Glomerular visceral epithelial cell (primary cell): ENCODE measurements at regions not wholly inside any gene's neighbourhood (a gene's known extent, or its start where the extent isn't known, plus 50 kb on each side); places are given as distances from the start of the nearest gene placed in this dataset.
A peak's percentile ranks its signal among the peaks of the same experiment; 100 is the strongest.

Experiments used
- DNase-seq: peaks from one replicate; pipeline ENCODE4 v3.0.0-alpha.2; 2016; ENCODE audit errors: extremely low spot score

DNA sequence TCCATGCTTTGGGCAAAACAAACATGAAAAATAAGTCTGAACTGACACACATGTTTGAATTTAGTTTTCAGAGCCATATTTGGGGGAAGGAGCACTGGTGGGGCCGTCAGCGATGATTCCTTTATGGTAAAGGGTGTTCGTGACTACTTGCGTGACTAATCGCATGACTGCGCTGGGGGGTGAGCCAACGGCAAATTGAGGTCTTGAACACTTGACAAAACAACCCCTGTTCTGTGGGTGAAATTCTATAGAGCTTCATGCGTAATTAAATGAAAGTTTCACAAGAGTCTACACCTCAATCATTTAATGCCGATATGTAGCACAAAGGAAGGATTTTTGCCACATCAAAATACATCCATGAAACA, 127.5 kb upstream of the CYP1B1 start:
- DNase-seq = no peak

DNA sequence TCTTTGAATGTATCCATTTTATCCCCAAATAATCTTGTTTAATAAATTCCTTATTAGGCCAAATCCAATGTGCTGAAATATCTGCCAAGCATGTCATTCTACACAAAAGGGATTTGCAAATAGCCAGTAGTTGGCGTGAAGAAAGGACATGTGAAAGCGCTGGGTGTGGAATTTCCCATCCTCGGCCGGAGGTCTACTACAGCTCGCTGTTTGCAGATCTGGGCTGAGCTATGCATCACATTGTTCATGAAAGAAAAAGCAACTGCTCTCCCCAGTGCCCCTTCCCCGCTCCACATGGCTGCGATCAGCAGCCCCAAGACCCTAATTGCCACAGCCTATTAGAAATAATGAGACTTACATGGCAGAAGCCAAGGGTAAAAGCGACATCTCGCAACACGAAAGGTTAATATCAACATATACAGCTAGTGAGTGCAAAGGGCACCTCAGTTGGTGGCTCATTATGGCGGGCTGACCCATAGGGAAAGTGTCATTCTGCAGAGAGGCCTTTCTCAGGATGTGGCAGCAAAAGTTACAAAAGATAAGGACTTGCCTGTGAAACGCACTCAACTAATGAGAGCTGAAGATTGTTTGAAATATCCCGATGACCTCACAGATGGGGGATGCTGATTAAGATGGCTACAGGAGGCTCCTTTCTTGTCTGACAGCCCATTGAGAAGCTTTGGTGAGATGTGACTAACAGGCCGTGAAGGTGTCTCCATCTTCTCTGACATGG, 126.9 kb upstream of the CYP1B1 start:
- DNase-seq = no peak

DNA sequence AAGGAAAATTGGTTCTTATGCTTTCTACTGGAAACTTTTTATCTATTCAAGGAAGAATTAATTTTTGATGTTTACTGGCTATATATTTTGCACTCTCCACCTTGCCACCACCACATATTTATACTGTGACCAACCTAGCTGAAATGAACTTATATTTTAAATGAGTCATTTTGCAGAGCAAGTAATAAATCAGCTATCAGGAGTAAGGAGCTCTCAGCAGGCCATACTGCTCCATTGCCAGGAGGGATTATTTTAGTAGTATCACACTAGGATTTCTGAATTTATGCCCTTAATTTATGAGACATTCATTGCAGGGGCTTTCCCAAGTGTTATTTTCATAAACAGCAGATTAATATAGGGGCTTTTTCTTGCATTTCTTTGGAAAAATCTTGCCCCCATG, 125.8 kb upstream of the CYP1B1 start:
- DNase-seq = peak; percentile 19

DNA sequence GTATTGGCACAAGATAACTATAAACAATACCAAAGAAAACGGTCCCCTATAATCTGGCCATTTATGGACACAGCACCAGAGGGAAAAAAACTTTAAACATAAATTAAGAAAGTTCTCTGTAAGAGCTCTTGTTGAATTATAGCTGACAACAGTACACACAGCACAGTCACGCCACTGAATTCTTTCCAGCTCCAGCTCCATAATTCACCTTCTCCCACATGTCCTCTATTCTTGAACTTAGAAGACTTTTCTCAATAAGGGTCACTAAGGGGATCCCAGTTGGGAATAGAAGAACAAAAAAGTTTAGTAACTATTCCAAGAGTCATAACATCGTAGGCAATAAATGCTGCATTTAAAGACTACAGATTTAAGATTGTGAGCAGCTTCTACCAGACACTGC, 124.6 kb upstream of the CYP1B1 start:
- DNase-seq = no peak

DNA sequence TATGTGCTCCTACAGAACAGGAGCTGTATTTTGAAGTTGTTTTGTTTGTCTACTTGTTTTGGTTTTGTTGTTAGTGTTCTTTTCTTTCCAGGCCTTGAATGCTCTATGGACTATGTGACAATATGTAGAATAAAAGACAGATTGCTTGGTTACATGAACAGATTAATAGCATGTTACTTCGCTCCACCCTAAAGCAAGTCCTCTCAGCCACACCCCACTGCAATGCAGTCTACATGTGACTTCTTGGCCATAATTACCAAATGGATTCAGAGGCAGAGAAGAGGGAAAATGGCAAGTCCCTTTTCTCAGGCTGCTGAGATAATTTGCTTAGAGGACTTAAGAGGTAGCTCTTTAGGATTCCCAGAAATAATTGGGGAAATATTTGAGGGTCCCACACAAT, 123.2 kb upstream of the CYP1B1 start:
- no peak for DNase-seq

DNA sequence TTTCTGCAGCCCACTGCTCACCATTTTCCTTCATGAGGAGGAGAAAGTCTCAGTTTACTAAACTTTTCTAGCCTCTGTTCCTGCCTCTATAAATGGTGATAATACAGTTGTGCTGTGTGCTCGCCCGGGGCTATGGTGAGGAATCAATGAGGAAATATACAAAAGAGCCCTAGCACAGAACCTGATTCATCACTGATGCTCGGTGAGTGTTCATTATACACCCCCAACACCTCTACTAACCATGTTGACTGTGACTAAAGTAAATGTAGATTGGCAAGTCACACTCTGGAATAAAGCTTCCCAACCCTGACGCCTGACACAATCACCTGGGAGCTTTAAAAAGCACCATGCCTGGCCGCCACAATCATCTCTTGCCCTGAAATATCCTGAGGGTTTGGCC, 118.8 kb upstream of the CYP1B1 start:
- no peak for DNase-seq

DNA sequence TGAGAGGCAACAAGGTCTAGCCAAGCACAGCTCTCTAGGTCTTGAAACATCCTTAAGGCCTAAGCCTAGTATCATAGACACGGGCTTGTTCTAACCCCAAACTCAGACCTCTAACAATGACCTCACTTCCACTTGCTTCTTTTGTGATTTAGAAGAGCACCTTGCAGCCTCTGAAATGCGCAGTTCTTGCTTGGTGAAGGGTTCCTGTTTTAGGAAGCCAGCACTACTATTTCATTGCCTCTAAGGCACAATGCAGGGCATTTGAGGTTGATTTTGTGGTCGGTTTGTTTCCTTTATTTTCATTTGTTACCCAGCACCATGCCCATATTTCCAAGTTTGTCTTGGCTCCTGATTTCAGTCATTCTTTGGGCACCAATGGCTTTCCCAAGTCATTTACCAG, 117.0 kb upstream of the CYP1B1 start:
- DNase-seq = no peak

DNA sequence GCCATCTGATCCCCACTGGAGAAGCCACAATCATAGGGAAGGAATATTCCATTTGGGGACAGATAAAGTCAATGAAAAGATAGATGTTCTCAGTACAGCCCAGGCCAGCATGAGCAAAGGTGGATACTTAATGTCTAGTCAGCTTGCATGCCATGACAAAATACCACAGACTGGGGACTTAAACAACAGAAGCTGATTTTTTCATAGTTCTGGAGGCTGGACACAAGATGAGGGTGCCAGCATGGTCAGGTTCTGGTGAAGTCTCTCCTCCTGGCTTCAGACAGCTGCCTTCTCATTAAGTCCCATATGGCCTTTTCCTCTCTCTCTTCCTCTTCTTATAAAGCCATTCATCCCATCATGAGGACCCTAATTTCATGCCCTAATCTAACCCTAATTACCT, 116.1 kb upstream of the CYP1B1 start:
- DNase-seq = no peak

DNA sequence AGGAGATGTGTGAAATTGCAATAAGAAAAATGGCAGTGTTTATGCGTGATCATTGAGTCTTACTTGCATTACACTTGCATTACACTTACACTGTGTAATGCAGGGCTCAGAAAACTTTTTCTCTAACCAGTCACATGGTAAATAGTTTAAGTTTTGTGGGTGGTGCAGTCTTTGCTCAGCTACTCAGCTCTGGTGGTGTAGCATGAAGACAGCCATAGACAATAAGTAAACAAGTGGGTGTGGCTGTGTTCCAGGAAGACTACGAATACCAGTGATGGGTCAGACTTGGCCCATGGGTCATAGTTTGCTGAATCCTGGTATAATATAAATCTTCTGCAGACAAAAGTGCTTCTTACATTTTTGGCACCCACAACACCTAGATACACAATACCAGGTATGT, 115.6 kb upstream of the CYP1B1 start:
- DNase-seq = no peak

DNA sequence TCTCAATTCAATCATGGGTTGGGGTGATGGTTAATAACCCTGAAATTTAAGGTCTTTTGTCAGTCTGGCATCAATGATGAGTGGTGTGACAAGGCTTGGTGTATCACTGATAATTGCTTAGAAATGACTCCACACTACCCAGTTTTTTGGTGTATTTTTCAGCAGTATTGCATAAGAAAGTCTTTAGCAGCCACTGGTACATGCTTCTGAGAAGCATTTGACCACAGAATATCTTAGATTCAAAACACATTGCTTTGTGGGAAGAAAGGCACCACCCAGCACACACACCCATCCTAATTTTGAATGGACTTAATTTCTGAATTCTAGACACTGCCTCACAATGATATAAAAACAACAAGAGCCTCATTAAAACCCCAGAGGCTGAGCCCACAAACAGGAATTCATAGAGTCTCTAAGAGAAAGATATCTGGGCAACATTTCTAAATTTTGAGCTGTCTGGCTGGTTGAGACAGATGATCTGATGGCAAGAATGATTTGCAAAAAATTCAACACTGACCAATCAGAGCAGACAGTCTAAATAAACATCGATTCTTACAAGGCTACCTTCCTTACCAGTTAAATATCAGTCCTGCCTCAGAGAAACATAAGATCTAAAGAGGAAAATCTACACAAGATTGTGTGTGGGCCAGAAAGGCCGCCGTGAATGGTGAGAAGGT, 114.7 kb upstream of the CYP1B1 start:
- no peak for DNase-seq

DNA sequence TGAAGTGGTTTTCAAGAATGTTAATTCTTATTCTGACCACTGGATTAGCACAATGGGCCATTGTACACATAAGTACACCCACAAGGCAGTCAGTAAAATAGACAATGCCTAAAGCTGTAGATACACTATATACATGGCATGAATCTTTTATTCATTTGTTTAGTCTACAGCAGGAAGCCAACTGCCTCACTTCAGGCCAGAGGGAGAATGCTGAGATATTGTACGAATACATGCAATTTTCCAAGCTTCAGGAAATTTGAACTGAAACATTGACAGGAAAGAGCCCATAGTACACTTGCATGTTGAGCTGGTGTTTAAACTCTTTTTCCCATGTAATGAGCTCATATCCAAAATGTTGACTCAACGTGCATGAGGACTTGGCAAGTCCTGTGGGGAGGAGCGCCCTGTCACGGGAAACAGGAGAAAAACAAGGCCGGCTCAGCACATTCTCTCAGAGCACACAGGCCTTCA, 111.6 kb upstream of the CYP1B1 start:
- peak; percentile 49 for DNase-seq

DNA sequence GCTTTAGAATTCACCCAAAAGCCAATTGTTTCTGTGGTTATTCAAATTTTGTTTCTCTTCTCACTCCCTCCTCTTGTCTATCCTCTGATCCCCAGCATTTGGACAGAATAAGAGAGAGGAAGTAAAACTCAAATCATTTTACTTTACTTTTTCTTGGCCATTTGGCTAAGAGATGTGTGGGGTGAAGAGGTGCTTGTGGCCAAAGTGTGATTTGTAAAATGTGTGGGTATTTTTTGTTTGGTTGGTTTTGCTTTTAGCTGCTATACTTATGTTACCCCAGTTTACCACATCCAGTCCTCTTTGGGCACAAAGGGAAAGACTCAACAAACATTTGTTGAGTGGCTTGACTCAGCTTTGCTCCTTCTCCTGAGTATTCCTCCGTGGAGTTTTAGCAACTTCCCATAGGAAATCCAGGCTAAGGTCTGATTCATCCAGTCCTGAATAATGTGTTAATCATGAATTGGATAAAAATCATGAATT, 109.1 kb upstream of the CYP1B1 start:
- no peak for DNase-seq

DNA sequence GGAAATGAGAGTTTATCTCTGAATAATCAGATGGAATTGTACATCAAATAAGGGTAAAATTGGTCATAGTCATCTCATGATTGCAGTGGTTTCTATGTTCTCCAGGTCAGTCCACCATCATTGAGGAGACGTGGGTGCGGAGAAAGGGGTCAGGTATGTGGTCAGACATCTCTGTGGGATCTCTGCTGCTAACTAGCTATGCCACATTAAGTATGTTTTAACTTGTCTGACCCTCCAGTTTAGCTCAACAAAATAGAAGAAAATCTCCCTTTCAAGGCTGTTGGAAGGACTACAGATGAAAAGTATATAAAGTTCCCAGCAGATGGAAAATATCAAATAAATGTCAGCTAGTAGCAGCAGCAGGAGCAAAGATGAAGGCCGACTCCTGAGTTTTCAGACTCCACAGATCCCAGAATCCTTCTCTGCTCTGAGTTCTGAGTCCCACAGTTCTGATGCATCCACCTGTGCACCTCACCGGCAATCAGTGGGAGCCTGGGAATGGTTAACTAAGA, 106.6 kb upstream of the CYP1B1 start:
- no peak for DNase-seq

DNA sequence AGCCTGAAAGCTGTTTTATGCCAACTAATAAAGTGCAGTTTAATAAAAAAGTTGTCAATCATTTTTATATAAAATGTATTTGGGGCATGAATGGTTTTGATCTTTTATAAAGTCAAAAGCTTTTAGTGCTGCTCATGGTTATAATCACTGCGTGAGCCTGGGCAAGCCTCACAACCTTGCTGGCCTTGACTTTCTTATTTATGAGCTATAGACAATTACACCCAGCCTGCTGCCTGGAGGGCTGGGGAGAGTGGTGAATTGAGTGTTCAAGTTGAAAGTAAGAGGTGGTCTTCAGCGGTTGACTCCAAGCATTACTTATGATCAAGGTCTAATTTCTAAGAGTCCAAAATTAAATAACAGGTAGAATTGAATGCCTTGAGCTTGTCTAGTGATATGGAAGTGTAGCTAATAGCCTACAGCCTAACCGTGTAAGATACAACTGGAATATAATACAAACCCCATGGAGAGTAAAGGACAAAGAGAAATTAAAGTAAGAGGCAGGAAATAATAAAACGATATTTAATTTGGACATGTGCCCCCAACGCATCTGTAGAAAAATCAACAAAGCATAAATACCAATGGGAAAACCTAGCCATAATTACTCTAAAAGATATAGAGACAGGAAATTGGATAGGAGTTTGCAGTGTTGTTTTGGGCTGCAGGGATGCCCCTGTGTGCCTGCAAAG, 106.0 kb upstream of the CYP1B1 start:
- DNase-seq = no peak

DNA sequence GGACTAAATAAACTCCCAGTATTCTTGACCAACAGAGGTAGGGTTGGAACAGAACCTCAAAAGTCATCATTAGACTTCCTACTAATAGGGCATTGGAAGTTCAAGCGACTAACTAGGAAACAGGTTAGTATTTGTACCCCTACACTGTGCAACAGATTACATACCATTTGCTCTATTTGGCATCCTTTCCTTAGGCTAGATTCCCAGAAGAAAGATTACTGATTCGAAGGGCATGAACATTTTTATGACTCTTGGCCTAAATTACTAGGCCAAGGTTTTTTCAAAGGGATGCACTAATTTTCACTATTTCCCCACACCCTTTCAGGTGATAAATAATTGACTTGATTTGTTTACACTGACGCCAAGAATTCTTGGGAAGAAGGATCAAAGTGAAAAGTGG, 104.8 kb upstream of the CYP1B1 start:
- no peak for DNase-seq

DNA sequence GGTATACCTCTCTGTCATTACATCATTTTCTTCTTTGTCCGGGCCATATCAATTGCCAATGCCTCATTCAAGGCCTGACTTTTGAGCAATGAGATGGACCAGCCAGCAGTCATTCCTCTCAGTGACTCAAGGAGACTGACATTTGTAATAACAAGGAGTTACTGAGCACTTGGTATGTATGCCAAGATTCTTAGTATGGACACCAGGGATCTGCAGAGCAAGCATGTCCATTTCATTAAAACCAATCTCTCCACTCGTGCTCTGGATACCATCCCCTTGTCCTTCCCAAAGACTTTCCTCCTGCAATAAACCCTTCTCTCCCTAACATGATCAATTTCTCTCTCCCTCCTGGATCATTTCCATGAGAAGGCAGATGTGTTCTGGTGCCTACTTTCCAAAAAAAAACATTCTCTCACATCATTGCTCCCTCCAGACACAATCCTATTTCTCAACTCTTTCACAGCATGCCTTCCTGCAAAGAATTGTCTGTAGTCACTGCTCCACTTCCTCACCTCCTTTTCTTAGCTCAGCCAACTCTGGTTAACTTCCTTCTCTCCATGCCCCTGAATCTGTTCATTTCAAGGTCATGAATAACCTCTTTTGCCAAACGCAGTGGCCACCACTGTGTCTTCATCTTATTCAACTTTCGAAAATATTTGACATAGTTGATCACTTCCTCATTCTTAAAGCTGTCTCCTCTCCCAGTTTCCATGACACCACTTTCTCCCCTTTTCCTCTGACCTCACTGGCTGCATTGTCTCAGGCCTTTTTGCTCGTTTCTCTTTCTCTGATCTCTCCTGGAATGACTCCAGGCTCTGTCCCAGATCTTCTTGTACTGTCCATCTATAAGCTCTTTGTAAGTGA, 102.8 kb upstream of the CYP1B1 start:
- DNase-seq = peak; percentile 79

DNA sequence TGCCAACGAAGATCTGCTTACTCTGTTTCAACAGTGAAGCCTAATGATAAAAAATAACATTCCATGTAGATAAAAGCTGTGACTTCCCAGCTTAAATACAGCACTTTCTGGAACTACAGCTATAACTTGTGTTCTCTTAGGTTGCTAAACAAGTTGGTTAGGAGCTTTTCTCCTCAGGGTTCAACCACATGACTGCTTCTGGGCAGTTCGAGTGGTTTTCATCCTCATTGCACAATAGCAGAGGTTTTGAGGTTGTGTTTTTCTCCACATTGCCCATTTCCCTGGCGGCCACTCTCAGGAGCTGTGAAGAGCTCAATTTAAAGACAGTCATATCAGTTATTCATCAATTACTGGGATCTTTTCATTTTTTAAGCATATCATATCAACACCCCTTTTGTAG, 102.2 kb upstream of the CYP1B1 start:
- DNase-seq = peak; percentile 45

DNA sequence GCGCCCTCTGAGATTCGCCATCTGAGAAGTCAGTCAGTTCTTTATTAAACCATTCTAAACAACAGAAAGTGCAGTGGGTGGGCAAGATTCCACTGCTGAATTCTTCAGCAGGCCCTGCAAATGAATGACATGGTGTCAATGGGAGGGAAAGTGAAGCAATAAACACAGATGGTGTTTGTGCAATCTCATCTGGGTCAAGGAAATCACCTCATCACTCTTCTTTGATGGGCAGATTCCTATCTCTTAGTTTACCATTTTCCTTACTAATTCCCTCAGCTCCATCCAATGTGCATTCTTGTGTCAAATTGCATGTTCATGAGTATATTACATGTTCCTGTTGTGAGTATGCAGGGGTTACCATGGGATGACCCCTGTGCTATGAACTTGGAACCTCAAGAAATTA, 100.7 kb upstream of the CYP1B1 start:
- peak; percentile 76 for DNase-seq

DNA sequence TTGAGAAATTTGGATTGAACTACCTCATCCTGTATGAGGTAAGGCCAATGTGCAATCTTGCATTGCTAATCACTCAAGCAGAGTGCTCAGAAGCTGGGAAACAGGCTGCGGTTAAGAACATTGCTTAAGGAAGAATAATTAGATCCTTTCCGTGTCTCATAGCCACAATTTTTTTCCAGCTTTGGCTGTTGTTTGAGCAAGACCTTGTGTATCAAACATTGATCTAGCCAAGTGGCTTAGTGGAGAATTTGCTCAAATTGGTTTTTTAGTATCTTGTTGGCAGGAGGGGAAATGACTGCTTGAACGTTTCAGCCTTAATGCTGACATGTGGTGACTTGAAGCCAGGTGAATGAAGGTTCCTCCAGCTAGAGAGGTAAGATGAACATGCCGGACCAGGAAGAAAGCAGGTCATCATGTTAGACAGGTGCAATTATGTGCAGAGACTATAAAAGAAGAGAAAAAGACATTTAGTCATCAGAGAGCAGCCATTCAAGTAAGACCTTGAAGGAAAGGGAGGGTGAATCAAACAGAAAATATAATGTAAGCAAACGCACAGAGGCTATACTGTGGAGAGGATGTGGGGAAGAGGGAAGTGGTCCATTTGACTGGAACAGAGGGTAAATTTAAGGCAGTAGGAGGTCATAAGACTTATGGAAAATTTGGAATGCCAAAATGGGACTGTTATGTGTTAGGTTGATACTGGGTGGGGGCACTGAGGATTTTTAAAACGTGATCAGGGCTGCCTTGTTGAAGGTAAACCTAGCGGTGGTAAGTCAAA, 98.9 kb upstream of the CYP1B1 start:
- DNase-seq = peak; percentile 95

DNA sequence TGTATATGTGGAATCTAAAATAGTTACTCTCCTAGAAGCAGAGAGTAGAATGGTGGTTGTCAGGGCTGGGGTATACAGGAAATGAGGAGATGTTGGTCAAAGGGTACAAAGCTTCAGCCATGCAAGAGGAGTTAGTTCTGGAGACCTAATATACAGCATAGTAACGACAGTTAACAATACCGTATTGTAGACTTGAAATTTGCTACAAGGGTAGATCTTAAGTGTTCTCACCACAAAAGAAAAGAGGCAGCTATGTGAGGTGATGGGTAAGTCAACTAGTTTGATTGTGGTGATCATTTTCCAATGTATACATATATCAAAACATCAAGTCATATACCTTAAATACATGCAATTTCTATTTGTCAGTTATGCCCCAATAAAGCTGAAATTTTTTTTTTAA, 98.2 kb upstream of the CYP1B1 start:
- peak; percentile 50 for DNase-seq

DNA sequence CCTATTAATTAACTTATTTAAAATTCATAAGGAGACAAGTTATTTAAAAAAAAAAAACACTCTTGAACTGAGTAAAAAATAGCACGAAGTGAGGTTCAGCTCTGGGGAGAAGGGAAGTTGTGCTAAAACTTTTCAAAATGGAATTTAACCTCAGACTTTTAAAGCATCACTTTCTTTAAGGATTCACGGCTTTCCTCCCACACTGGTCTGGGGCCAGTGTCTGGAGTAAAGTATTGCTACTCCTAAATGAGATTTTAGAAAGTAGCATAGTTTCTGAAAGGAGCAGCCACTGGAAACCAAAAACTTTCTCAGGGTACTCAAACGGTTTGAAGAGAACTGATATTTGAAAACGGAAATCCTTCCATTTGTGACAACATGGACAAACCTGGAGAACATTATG, 97.7 kb upstream of the CYP1B1 start:
- no peak for DNase-seq
